HG03565 (cell line): ENCODE measurements at regions not wholly inside any gene's neighbourhood (a gene's known extent, or its start where the extent isn't known, plus 50 kb on each side); places are given as distances from the start of the nearest gene placed in this dataset.

Experiments
- ATAC-seq: cut with Tn5 transposase; IDR thresholded peaks from one replicate; pipeline ENCODE4 v1.9.1; 2021; ENCODE audit warnings: mild to moderate bottlenecking, moderate library complexity; ENCODE audit not compliant: unreplicated experiment

DNA sequence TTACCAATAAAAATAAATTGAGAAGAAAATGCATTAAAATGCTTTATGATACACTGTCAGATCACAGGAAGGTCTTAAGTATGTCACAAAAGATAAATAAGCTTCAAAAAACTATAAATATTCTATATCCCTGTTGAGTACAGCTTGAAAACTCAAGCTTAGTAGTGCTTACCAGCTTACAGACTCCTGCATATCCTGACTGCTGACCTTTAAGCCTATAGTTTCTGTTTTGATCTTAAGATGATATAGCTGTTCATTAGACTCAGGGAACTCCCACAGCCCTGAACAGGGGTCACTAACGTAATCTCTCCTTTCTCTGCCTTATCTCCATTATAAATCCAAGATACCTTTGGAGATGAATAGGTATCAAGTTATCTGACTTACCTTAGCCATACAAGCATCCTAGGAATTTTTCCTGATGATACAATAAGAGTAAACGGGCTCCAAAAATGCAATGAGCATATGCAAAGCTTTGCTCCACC lies 93.7 kb upstream of the RBBP8 start:
- no peak for ATAC-seq

DNA sequence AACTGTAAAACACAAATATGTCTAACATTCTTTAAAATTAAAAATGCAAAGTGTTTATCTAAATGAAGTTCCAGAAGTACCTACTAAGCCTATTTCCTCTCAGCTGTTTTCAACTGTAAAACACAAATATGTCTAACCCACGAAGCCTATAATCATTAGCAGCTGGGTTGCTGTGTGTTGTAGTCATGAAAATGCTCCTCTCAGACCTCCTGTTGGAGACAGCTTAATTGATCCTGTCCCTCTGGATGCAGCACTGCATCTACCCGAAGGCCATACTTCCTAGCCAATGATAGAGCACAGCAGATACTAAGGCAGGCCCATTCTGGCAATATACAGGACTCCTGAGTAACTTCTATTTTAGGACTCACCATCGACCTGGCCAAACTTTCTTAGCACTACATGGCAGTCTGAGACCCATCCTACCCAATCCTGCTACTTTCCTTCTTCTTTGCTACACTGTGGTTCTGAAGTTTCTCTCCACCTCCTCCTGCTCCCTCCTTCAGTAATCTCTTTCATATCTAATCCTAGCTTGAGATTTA lies 92.5 kb upstream of the RBBP8 start:
- no peak for ATAC-seq

DNA sequence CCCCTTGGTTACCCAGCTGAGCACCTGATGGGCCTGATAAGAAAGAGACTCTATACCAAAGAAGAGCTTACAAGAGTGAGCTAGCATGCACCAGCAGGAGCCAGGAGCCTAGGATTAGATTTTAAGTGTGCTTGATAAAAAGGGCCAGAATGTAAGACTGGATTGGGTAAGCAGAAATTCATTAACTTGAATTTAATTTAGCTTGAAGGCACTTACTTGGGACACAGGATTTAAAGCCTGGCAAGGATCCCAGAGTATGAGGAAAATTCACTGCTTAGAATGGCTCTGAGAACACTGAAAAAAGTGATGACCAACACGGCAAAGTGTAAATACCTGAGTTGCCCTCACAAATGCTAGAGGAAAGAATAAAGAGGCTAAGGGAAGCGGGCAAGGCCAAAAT lies 91.3 kb upstream of the RBBP8 start:
- no peak for ATAC-seq

DNA sequence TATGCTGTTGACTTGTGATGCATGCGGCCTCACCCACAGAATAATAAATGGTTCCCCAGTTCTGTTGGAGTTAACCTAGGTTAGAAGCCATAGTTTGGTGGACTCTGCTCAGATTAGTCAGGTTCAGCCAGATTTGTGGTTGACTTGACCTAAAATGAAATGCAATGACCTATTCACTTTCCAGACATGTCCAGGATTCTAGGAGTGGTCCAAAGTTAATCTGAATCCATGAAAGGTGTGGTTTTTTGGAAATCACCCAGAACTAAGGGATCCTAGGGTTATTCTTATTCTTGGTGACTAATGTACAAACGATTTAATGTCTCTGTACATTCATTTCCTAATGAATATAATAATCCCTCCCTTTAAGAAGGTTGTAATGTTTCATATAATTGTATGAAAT lies 88.9 kb upstream of the RBBP8 start:
- no peak for ATAC-seq

DNA sequence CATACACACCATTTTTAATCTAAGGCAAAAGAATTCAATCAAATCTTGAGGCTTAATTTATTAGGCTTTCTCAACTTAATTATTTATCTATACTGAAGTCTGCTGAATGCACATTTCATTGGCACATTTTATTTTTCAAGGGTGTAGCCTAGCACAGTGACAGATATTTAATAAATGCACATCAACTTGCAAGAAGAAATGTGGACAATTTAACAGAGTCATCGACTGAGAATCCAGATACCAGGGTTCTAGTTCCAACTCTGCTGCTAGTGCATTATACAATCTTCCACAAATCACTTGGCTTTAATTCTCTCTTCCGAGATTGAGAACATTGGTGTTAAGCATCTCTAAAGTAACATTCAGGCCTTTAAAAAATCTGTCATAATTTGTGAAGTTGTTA lies 88.5 kb upstream of the RBBP8 start:
- no peak for ATAC-seq

DNA sequence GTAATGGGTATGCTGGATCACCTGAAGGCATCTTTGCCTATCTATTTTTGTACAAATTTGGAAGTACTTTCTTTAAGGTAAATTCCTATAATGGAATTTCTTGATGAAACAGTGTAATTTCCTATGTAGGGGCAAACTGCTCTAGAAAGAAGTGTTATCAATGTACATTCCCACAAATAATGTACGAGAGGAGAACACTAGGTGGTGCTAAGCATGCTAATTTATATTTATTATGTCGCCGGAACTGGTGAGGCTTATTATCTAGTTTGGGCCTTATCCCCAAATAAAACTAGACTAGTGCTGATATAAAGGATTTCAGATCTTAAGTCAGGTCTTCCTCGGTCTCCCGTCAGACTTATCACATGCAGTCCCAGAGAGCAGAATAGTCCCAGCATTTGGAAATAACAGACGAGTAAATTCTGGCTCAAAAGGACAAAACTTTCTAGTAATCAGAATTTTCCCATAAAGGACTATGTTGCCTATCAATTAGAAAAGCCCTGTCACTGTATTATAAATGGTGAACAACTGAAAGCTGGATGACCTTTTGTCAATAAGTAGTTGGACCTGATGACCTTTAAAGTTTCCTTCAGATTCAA lies 86.9 kb upstream of the RBBP8 start:
- ATAC-seq = no peak

DNA sequence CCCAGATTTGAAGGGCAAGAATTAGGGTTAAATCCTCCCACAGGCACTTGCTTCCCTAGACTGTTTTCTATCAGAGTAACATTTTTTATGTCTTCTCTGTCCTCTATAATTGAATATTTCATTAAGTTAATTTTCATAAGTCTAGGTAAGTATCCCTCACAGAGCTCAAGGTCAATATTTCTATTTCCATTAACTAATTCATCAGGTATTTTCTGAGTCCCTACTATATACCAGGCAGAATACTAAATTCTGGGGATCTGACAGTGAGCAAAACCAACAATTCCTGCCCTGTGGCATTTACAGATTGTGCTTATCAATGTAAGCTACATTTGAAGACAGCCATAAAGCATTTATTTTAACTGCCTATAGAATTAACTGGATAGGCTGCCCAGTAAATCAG lies 86.4 kb upstream of the RBBP8 start:
- no peak for ATAC-seq

DNA sequence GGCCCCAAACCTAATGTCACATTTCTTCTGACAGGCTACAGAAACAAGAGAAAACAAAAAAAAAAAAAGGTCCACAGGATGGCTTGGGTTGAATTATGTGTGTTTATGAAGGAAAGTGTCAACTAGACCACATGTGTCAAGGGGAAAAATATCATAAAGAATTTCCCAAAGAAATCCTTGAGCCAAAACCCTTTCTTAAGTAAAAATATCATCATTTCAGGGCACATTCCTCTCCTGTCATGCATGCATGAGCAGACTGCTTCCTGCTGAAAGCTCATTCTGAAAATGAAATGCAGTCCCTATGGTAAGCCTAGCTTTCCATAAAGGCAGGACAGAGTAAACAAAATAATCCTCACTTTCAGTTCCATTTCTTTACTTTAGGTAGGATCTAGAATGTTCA lies 85.7 kb upstream of the RBBP8 start:
- no peak for ATAC-seq

DNA sequence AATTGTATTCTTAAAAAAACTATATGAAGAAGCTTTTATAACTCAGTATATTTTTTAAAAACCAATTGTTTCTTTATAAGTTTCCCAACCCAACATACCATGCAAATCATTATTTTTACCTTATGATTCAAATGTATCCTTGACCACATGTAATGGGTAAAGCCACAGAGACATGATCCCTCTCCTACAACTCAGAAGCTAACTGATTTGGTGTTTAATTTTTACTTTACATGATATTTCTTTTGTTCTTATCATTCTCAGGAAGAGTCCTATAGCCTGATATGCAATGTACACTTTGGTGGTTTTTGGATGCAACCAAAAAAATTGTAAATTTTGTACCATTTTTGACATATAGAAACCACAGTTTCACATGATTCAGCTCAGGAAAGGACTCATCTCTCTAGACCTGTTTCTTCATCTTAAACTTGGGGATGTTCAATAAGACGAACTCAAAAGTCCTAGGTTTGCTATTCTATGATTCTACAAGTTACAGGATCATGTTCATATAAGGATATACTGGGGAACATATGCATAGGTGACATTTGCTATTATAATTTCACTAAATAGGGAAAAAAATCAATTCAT lies 85.2 kb upstream of the RBBP8 start:
- no peak for ATAC-seq

DNA sequence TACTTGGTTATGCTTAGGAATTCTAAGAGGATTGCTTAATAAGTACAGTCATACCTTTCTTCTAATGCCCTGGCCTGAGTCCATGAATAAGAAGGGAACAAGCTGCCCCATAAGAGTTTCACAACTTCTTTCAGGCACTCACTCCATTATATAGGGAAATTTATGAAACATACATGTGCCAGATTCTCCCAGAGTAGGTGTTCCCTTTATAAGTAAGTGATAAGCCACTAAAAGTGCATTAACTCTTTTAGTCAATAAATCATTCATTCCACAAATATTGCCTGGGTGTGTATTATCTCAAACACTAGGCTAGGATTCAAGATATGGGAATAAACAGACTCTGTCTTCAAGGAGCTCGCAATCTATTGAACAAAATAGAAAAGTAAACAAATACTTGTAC lies 84.5 kb upstream of the RBBP8 start:
- no peak for ATAC-seq

DNA sequence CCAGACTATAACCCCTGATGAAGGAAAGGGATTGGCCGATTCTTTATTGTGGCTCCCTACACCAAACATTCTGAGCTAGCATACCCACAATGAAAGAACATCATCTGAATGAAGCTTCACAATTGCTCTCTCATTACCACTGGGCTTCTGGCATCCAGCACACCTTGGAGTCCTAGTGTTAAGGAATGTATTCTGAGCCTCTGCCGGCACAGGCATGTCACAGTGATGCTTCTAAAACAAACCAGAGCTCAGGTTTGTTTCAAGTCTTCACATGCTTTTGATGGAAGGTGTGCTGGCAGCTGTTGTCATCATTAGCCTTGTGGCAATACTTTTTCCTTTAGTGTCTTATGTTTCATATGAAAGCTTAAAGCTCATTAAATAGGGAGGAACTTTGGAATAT lies 76.3 kb upstream of the RBBP8 start:
- no peak for ATAC-seq

DNA sequence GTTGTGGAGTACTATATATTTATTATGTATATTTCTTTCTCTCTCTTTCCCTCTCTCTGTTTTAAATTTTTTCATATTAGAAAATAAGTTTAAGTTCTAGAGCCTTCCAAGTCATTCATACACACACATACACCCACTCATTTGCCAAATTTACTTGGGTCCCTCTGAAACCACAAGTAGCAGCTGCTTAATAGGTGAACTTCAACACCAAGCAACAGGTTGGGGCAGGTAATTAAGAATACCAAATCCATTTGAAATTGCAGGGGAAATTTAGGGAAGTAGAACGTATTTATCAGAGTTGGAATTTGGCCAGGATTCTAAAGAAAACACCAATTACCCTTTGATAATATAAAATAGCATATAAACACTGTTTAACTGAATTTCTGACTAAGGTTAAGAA lies 75.0 kb upstream of the RBBP8 start:
- no peak for ATAC-seq

DNA sequence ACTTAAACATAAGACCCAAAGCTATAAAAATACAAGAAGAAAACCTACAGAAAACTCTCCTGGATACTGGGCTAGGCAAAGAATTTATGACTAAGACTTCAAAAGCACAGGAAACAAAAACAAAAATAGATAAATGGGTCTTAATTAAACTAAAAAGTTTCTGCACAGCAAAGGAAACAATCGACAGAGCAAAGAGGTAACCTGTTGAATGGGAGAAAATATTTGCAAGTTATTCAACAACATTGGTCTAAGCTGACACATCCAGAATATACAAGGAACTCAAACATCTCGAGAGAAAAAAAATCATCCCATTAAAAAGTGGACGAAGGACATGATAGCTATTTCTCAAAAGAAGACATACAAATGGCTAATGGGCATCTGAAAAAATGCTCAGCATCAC lies 72.3 kb upstream of the RBBP8 start:
- no peak for ATAC-seq

DNA sequence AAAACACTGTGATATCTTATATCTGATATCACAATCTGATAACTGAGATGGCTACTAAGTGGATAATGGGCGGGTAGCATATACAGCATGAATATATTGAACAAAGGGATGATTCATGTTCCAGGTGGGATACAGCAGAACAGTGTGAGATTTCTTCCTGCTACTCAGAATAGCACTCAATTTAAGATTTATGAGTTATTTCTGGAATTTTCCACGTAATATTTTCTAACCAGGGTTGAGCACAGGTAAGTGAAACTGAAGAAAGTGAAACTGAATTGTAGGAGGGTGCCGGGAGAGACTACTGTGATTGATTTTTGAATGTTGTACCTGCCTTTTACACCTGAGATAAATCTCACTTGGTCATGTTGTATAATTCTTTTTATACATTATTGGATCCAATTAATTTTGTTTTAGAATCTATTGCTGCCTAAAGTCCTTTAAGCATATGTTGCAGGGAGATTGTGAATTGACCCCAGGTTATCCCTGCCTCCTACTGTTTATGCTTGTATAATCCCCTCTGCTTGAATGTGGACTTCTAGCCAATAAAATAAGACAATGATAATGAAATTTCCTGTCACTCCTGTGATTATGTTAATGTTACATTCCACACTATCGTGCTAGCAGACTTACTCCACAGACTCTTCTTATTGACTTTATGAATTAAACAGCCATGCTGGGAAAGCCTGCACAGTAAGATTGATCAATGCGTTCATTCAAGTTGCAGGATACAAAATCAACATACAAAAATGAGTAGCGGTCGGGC lies 67.6 kb upstream of the RBBP8 start:
- ATAC-seq = no peak

DNA sequence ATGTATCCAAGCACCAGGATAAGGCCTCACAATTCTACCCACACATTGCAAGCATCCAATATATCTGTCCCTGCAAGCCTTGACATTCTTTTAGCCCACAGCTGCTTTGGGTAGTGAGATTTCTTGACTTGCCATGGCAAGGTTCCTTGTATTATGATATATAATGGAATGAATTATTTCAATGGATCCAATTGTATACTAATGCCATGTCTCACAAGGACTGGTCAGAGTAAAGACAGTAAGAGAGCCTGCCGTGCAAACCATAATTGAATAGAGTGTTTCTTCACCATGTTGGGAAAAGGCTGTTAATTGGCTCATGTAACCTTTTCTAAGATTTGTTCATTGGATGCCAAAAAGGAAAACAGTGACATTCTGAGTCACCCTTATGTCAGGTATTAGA lies 64.3 kb upstream of the RBBP8 start:
- ATAC-seq = no peak

DNA sequence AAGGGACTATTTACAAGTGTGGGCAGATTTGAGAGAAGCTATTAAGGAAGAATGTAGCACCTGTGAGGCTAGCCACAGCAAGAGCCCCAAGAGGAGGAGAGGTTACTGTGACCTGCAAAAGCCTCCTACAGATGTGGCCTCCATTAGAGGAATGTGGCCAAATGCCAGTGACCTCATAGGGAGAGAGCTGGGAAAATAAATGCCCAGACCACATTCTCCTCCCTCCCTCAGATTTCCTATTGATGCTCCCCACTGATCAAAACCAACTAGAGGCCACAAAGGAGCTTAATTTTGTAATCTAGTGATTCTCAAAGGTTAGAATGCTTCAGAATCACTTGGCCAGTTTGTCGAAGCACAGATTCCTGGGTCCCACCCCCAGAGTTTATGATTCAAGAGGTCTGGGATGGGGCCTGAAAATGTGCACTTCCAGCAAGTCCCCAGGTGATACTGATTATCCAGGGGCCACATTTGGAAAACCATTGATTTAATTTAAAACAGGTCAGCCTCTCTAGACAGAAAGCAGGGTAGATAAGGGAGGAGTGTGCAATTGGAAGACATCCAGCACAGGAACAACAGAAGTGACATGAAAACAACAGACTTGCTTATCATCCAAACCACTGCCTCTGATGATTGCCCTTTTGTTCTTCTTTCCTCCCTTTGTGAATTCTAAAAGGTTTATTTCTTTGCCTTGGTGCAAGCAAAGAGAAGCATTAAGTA lies 61.2 kb upstream of the RBBP8 start:
- ATAC-seq = no peak

DNA sequence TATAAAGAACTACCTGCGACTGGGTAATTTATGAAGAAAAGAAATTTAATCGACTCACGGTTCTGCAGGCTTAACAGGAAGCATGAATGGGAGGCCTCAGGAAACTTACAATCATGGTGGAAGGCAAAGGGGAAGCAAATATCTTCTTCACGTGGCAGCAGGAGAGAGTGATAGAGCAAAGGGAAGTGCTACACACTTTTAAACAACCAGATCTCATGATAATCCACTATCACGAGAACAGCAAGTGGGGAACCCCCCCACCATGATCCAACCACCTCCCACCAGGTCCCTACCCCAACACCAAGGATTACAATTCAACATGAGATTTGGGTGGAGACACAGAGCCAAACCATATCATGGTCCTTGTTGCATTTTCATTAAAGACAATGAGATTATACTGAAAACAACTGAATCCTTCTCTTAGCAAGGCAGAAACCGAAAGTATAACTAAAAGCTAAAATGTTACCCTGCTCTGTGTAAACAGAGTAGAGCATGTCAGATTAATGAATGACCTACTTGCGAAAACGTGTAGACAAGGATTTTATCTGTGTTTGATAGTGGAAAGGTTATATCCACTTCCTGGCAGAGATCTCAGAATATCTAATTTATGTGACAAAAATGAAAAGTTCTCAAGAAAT lies 60.1 kb upstream of the RBBP8 start:
- ATAC-seq = peak; percentile 51

DNA sequence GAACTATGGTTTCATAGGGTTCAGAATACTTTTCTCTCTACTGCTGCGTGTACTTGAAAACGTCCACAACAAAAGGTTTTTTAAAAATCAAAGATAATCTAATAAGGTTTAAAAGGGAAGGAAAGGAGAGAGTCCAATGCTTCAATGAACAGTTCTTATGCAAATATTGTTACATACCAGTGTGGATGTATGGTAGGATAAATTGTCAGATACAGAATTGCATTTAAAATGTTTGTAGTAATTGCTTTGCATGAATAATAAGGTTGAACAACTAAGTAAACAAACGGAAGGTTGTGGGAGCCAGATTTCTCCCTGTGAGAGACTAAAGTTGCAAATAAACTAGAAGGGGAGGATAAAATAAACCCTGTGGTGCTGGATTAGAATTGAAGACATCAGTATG lies 53.8 kb upstream of the RBBP8 start:
- no peak for ATAC-seq

DNA sequence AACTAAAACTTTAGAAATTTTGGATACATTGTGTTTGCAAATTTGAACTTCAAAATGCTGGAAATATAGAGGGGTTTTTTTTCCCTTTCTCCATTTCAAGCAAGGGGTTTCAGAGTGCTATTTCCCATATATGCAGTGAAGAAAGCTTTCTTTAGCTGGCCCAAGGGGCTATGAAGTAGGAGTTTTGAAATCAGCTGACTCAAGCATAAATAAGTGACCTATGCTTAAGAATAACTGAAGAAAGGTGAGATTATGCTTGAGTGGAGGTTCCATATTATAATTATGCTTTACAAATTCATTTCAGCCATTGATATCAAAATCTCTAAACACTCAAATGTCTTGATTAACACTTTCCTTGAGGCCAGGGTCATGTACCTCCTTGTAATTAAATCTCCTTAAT lies 51.0 kb upstream of the RBBP8 start:
- no peak for ATAC-seq

DNA sequence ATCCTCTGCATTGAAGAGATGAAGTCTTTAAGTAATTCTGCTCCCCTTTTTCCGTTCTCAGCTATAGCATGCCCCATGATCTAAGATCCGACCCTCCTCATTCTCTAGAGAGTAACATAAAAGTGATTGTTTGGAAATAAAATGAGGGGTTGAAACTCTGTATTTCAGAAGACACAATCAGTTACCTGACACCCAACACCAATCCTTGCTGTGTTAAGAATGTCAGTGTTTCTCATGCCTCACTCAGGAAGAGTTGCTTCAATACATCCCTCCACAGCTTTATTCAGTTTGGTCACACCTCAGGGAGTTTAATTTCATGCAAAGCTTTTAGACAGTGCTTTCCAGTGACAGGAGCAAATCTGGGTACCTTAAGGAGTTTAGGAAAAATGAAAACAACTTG lies 49.9 kb upstream of the RBBP8 start:
- no peak for ATAC-seq
